Naive B cell (primary cell): ENCODE measurements at regions not wholly inside any gene's neighbourhood (a gene's known extent, or its start where the extent isn't known, plus 50 kb on each side); places are given as distances from the start of the nearest gene placed in this dataset.
"Not testable (repeated sequence)": the region's sequence is repeated elsewhere in the genome, so short reads cannot be mapped to it uniquely, and the experiment has no call there.

Source experiments
- ATAC-seq, 2 donors: fragments of 150-1000 bp; cut with Tn5 transposase; 2 replicates each; pipeline ENCODE4 v1.10.0; 2021; ENCODE audit warnings: low read depth in 2 of 2, mild to moderate bottlenecking in 2 of 2, moderate library complexity in 2 of 2
- DNase-seq: peaks from one replicate; pipeline ENCODE4 v3.0.0; 2022
- H3K27ac Mint-ChIP-seq, 6 donors: one replicate each; pipeline ENCODE4 v1.8.0; 2020 to 2022; ENCODE audit warnings: mild to moderate bottlenecking in 6 of 6, mixed read lengths in 6 of 6, moderate library complexity in 5 of 6, inconsistent platforms in 2 of 6
- H3K27me3 Mint-ChIP-seq, 3 donors: one replicate each; pipeline ENCODE4 v1.8.0; 2021 to 2022; ENCODE audit warnings: mixed read lengths in 3 of 3, mild to moderate bottlenecking in 1 of 3
- H3K36me3 Mint-ChIP-seq, 2 donors: one replicate each; pipeline ENCODE4 v1.8.0; 2020 to 2022; ENCODE audit warnings: mixed read lengths in 2 of 2, inconsistent platforms in 1 of 2, mild to moderate bottlenecking in 1 of 2
- H3K4me1 Mint-ChIP-seq, 3 donors: one replicate each; pipeline ENCODE4 v1.8.0; 2020 to 2022; ENCODE audit warnings: mixed read lengths in 3 of 3, inconsistent platforms in 1 of 3, mild to moderate bottlenecking in 1 of 3, moderate library complexity in 1 of 3
- H3K4me3 Mint-ChIP-seq, 8 donors: one replicate each; pipeline ENCODE4 v1.8.0; 2020 to 2022; ENCODE audit warnings: mild to moderate bottlenecking in 8 of 8, mixed read lengths in 8 of 8, moderate library complexity in 8 of 8, inconsistent platforms in 2 of 8
- H3K9me3 Mint-ChIP-seq, 7 donors: one replicate each; pipeline ENCODE4 v1.8.0; 2020 to 2022; ENCODE audit warnings: mixed read lengths in 7 of 7, mild to moderate bottlenecking in 5 of 7, inconsistent platforms in 2 of 7, moderate library complexity in 1 of 7

- H3K27ac Mint-ChIP-seq = no peak overlapping the region
- H3K4me1 Mint-ChIP-seq = no peaks in the 10 kb centered on the region
- DNase-seq (no peak), ATAC-seq (no peak)
- H3K9me3 Mint-ChIP-seq = peaks cover 0 to 8% (median 0%) of the 10 kb centered on the region in 7 donors
- H3K27me3 Mint-ChIP-seq = peaks cover 0 to 7% (median 0%) of the 10 kb centered on the region in 3 donors
- no peak overlapping the region for H3K4me3 Mint-ChIP-seq
- H3K36me3 Mint-ChIP-seq = no peaks in the 10 kb centered on the region
These were observed 172.6 kb downstream of the OTUD1 start for GRCh38 chr10:23611308-23612029.

- no peak for ATAC-seq
- H3K9me3 Mint-ChIP-seq = peaks cover 0 to 8% (median 0%) of the 10 kb centered on the region in 7 donors
- no peak for DNase-seq
- no peaks in the 10 kb centered on the region for H3K4me1 Mint-ChIP-seq
- no peak overlapping the region for H3K4me3 Mint-ChIP-seq
- peaks cover 0 to 7% (median 0%) of the 10 kb centered on the region in 3 donors for H3K27me3 Mint-ChIP-seq
- H3K36me3 Mint-ChIP-seq = no peaks in the 10 kb centered on the region
- no peak overlapping the region for H3K27ac Mint-ChIP-seq
These were observed 175.0 kb downstream of the OTUD1 start for GRCh38 chr10:23613900-23614299.

DNA sequence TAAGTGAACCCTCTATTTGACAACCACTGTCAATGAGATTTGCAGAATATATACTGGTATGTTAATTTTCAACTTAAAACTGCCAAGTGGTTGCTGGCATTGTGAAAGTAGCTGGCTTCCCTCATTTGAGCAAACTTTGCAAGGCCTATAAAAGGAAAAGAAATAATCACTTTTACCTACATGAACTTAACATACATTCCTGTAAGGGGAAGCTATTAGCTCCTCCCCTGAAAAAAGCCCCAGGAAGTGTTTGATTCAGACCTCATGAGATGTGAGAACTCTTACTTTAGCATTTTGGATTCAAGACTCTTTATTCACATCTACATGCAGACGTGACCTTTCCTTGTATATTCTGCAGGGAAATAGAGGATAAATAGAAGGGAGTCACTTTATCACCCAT is 175.6 kb downstream of the OTUD1 start:
- Mint-ChIP-seq H3K9me3 (peaks cover 0 to 8% (median 0%) of the 10 kb centered on the region in 7 donors), H3K4me3 (no peak overlapping the region), H3K36me3 (no peaks in the 10 kb centered on the region), H3K4me1 (no peaks in the 10 kb centered on the region), H3K27ac (no peak overlapping the region), H3K27me3 (peaks cover 4 to 7% (median 6%) of the 10 kb centered on the region in 3 donors)
- DNase-seq (no peak), ATAC-seq (no peak)

DNA sequence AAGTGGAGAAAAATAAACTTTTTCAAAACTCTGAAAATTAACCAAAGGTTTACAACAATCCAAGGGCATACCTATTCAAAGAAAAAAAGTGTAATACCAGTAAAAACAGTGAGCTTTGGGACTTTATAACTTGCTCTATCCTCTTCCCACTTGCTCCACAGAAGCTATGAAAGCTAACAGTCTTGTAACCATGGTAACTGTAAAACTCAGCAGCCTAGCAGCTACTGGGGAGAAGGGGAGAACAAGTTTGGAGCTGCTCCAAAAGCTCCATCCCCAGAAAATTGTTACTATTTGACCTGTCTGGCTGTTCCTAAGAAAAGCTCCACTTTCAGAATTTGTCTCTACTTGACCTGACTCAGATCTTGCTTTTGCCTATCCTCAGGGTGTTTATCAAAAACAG is 191.5 kb downstream of the OTUD1 start:
- DNase-seq = no peak
- Mint-ChIP-seq H3K4me3 (no peak overlapping the region), H3K27me3 (peaks cover 4 to 29% (median 9%) of the 10 kb centered on the region in 3 donors), H3K36me3 (peaks cover 0 to 5% of the 10 kb centered on the region in 2 donors), H3K9me3 (peaks cover 3 to 42% (median 10%) of the 10 kb centered on the region in 7 donors), H3K27ac (no peak overlapping the region), H3K4me1 (no peaks in the 10 kb centered on the region)
- no peak for ATAC-seq

- peaks cover 3 to 42% (median 10%) of the 10 kb centered on the region in 7 donors for H3K9me3 Mint-ChIP-seq
- H3K27ac Mint-ChIP-seq = no peak overlapping the region
- no peak overlapping the region for H3K4me3 Mint-ChIP-seq
- DNase-seq (no peak), ATAC-seq (no peak)
- peaks cover 0 to 5% of the 10 kb centered on the region in 2 donors for H3K36me3 Mint-ChIP-seq
- H3K27me3 Mint-ChIP-seq = peaks cover 4 to 24% (median 4%) of the 10 kb centered on the region in 3 donors
- no peaks in the 10 kb centered on the region for H3K4me1 Mint-ChIP-seq
These were observed 192.0 kb downstream of the OTUD1 start for GRCh38 chr10:23630885-23631284.

DNA sequence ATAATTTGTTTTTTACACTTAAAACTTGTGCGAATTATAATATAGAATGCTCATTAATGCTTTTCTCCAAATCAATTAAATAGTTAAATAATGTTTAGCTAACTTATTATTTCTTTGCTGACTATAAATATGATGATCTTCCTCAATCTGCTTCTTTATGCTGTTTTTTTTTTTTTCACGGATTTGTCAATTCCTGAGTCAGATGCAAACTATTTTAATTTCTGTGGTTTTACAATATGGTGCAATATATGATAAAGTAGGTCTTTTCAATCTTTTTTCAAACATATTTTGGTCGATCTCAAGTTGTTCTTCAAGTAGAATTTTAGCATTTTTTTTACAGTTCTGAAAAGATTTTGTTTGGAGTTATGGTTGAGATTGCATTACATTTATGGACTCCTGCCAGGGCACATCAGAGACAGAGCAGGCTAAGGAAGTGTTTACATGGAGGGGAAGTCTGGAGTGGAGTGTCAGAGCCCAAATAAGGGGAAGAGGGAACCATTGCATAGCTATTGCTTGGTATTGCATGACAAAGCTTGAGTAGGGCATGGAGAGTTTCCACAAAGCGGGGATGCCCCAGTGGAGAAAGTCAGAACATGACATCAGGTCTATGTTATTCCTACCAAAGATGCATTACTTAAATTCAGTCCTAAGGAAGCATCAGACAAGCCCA is 204.4 kb downstream of the OTUD1 start:
- H3K9me3 Mint-ChIP-seq = peaks cover 0 to 2% (median 0%) of the 10 kb centered on the region in 7 donors
- no peaks in the 10 kb centered on the region for H3K4me1 Mint-ChIP-seq
- no peak overlapping the region for H3K4me3 Mint-ChIP-seq
- H3K36me3 Mint-ChIP-seq = no peaks in the 10 kb centered on the region
- peaks cover 11 to 19% (median 18%) of the 10 kb centered on the region in 3 donors for H3K27me3 Mint-ChIP-seq
- DNase-seq = no peak
- ATAC-seq = no peak
- no peak overlapping the region for H3K27ac Mint-ChIP-seq

DNA sequence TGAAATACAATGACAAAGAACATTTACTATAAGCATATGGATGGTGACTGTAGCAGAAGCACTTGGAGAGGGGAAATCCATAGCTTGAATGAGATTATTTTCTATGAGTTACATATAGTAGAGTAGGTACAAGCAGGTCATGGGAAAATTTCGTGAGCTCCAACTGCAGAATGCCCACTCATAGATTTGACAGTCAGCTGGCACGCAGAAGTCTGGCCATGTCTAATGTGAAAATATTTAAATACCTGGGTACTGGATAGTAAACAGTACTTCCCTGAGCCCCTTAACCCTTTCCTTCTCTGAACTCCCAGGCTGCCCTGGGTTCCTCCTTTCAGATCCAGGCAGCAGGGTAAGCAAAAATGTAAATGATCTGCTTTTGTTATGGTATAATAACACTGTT is 209.7 kb downstream of the OTUD1 start:
- H3K4me3 Mint-ChIP-seq = no peak overlapping the region
- ATAC-seq = no peak
- H3K27ac Mint-ChIP-seq = no peak overlapping the region
- no peaks in the 10 kb centered on the region for H3K4me1 Mint-ChIP-seq
- H3K9me3 Mint-ChIP-seq = peaks cover 0 to 3% (median 2%) of the 10 kb centered on the region in 7 donors
- no peaks in the 10 kb centered on the region for H3K36me3 Mint-ChIP-seq
- H3K27me3 Mint-ChIP-seq = peaks cover 15 to 22% (median 20%) of the 10 kb centered on the region in 3 donors
- no peak for DNase-seq

DNA sequence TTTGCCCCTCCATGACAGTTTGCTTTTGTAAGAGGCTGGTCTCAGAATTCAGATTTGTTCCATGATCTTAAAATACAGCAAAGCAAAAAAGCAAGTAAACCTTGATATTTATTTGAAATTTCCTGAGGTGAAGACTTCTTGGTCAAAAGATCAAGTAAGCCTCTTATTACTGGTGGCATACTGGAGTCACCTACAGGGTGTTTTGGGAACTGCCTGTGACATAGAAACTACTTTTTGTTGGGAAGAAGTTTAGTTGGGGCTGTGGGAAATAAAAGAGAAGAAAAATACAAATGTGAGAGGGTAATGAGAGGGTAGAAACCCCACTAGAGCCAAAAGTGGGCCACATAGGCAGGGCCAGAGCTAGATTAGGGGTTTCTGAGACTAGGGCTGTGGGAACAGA is 217.9 kb downstream of the OTUD1 start:
- no peaks in the 10 kb centered on the region for H3K36me3 Mint-ChIP-seq
- peaks cover 0 to 3% (median 0%) of the 10 kb centered on the region in 7 donors for H3K9me3 Mint-ChIP-seq
- no peak overlapping the region for H3K4me3 Mint-ChIP-seq
- ATAC-seq = no peak
- H3K27ac Mint-ChIP-seq = no peak overlapping the region
- peaks cover 16 to 32% (median 22%) of the 10 kb centered on the region in 3 donors for H3K27me3 Mint-ChIP-seq
- no peaks in the 10 kb centered on the region for H3K4me1 Mint-ChIP-seq
- DNase-seq = no peak

DNA sequence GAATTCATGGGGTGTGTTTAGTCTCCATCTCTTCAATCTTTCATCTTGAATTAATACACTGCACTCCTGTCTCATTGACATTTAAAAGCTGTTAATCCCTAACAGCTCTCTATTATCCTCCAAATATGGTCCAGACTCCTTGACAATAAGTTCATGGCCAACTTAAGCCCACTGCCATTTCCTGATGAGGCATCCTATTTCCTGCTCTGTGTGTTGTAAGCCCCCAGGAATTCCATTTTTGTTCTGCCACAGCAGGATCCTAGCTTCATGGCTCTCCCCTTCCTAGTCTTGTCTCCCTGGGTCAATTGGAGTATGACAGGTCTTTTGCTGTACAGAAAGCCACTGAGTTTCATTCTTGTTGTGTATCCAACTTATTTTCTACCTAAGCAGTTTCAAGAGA is 218.8 kb downstream of the OTUD1 start:
- ATAC-seq (no peak), DNase-seq (no peak)
- peaks cover 0 to 2% (median 0%) of the 10 kb centered on the region in 7 donors for H3K9me3 Mint-ChIP-seq
- no peak overlapping the region for H3K27ac Mint-ChIP-seq
- H3K4me1 Mint-ChIP-seq = no peaks in the 10 kb centered on the region
- H3K36me3 Mint-ChIP-seq = no peaks in the 10 kb centered on the region
- peak overlapping the region in 1 of 8 donors; percentile 36 for H3K4me3 Mint-ChIP-seq
- peaks cover 22 to 32% (median 24%) of the 10 kb centered on the region in 3 donors for H3K27me3 Mint-ChIP-seq

DNA sequence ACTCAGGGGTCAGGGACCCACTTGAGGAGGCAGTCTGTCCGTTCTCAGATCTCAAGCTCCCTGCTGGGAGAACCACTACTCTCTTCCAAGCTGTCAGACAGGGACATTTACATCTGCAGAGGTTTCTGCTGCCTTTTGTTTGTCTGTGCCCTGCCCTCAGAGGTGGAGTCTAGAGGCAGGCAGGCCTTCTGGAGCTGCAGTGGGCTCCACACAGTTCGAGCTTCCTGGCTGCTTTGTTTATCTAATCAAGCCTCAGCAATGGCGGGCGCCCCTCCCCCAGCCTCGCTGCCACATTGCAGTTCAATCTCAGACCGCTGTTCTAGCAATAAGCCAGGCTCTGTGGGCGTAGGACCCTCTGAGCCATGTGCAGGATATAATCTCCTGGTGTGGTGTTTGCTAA is 233.0 kb downstream of the OTUD1 start:
- H3K27ac Mint-ChIP-seq, H3K36me3 Mint-ChIP-seq, H3K4me1 Mint-ChIP-seq, ATAC-seq, DNase-seq, H3K4me3 Mint-ChIP-seq: not testable (repeated sequence)
- Mint-ChIP-seq H3K9me3 (peaks cover 0 to 19% (median 11%) of the 10 kb centered on the region in 7 donors), H3K27me3 (peaks cover 16 to 31% (median 23%) of the 10 kb centered on the region in 3 donors)

- no peak for DNase-seq
- H3K4me3 Mint-ChIP-seq = no peak overlapping the region
- H3K36me3 Mint-ChIP-seq = no peaks in the 10 kb centered on the region
- H3K9me3 Mint-ChIP-seq = peaks cover 0 to 15% (median 3%) of the 10 kb centered on the region in 7 donors
- no peak overlapping the region for H3K27ac Mint-ChIP-seq
- H3K4me1 Mint-ChIP-seq = no peaks in the 10 kb centered on the region
- peaks cover 19 to 41% (median 23%) of the 10 kb centered on the region in 3 donors for H3K27me3 Mint-ChIP-seq
- no peak for ATAC-seq
These were observed 236.7 kb downstream of the OTUD1 start for GRCh38 chr10:23675585-23675984.

- peaks cover 0 to 15% (median 1%) of the 10 kb centered on the region in 7 donors for H3K9me3 Mint-ChIP-seq
- H3K4me3 Mint-ChIP-seq = no peak overlapping the region
- ATAC-seq (no peak), DNase-seq (no peak)
- H3K27ac Mint-ChIP-seq = no peak overlapping the region
- H3K36me3 Mint-ChIP-seq = no peaks in the 10 kb centered on the region
- H3K4me1 Mint-ChIP-seq = no peaks in the 10 kb centered on the region
- peaks cover 19 to 41% (median 23%) of the 10 kb centered on the region in 3 donors for H3K27me3 Mint-ChIP-seq
These were observed 237.4 kb downstream of the OTUD1 start for GRCh38 chr10:23676296-23676695.

- no peaks in the 10 kb centered on the region for H3K36me3 Mint-ChIP-seq
- no peaks in the 10 kb centered on the region for H3K4me1 Mint-ChIP-seq
- H3K9me3 Mint-ChIP-seq = peaks cover 0 to 6% (median 0%) of the 10 kb centered on the region in 7 donors
- H3K4me3 Mint-ChIP-seq = no peak overlapping the region
- H3K27me3 Mint-ChIP-seq = peaks cover 7 to 33% (median 21%) of the 10 kb centered on the region in 3 donors
- no peak overlapping the region for H3K27ac Mint-ChIP-seq
- DNase-seq = no peak
- ATAC-seq = no peak
These were observed 247.8 kb downstream of the OTUD1 start for GRCh38 chr10:23686722-23687121.

- Mint-ChIP-seq H3K9me3 (no peaks in the 10 kb centered on the region), H3K4me1 (peaks cover 7 to 8% (median 7%) of the 10 kb centered on the region in 3 donors), H3K4me3 (no peak overlapping the region), H3K36me3 (no peaks in the 10 kb centered on the region), H3K27me3 (peaks cover 44 to 55% (median 50%) of the 10 kb centered on the region in 3 donors), H3K27ac (no peak overlapping the region)
- ATAC-seq (no peak), DNase-seq (no peak)
These were observed 253.9 kb downstream of the OTUD1 start for GRCh38 chr10:23692736-23693135.
